ENCODE measurements at regions not wholly inside any gene's neighbourhood (a gene's known extent, or its start where the extent isn't known, plus 50 kb on each side); places are given as distances from the start of the nearest gene placed in this dataset.

GRCh38 chr6:167721291-167721690 lies 105.4 kb upstream of the AFDN start:
- Histone ChIP-seq H2AFZ (ENCODE audit: low read length) (no peak overlapping the region), H3F3A (ENCODE audit: insufficient read depth, low read length) (no peaks in the 10 kb centered on the region), H3K27me3 (ENCODE audit: insufficient read depth, low read length) (0 out of 2 replicates have a peak, but pooled peaks cover 5% of the 10 kb centered on the region), H3K36me3 (ENCODE audit: insufficient read depth, low read length) (no peaks in the 10 kb centered on the region), H3K4me2 (ENCODE audit: low read length) (no peak overlapping the region), H3K9me3 (ENCODE audit: low read length) (no peaks in the 10 kb centered on the region), H3K4me3 (ENCODE audit: low read depth, low read length, poor library complexity, severe bottlenecking) (no peak overlapping the region), H3K27ac (ENCODE audit: low read depth, low read length, poor library complexity, severe bottlenecking) (no peak overlapping the region), H4K20me1 (ENCODE audit: insufficient read depth, low read length) (no peaks in the 10 kb centered on the region), H3K9ac (ENCODE audit: low read length) (no peak overlapping the region), H3K79me2 (ENCODE audit: insufficient read depth, low read length) (no peaks in the 10 kb centered on the region), H3K9me2 (ENCODE audit: low read depth, low read length) (no peaks in the 10 kb centered on the region), H3K4me1 (ENCODE audit: insufficient read depth, low read length, severe bottlenecking) (no peaks in the 10 kb centered on the region)
- TF ChIP-seq CTCF (IDR thresholded peaks at IDR 0.05; ENCODE audit: low read length) (no peak), EZH2 (IDR thresholded peaks at IDR 0.05; ENCODE audit: borderline replicate concordance, low read length) (no peak)

- Histone ChIP-seq H3K9me2 (ENCODE audit: low read depth, low read length) (no peaks in the 10 kb centered on the region), H3K4me2 (ENCODE audit: low read length) (no peak overlapping the region), H3K27me3 (ENCODE audit: insufficient read depth, low read length) (0 out of 2 replicates have a peak, but pooled peaks cover 5% of the 10 kb centered on the region), H3K4me3 (ENCODE audit: low read depth, low read length, poor library complexity, severe bottlenecking) (no peak overlapping the region), H3K9me3 (ENCODE audit: low read length) (no peaks in the 10 kb centered on the region), H3K27ac (ENCODE audit: low read depth, low read length, poor library complexity, severe bottlenecking) (no peak overlapping the region), H3K4me1 (ENCODE audit: insufficient read depth, low read length, severe bottlenecking) (no peaks in the 10 kb centered on the region), H3K9ac (ENCODE audit: low read length) (no peak overlapping the region), H2AFZ (ENCODE audit: low read length) (no peak overlapping the region), H3K79me2 (ENCODE audit: insufficient read depth, low read length) (no peaks in the 10 kb centered on the region), H4K20me1 (ENCODE audit: insufficient read depth, low read length) (no peaks in the 10 kb centered on the region), H3F3A (ENCODE audit: insufficient read depth, low read length) (no peaks in the 10 kb centered on the region), H3K36me3 (ENCODE audit: insufficient read depth, low read length) (no peaks in the 10 kb centered on the region)
- no peak for TF ChIP-seq EZH2 (IDR thresholded peaks at IDR 0.05; ENCODE audit: borderline replicate concordance, low read length)
- no peak for TF ChIP-seq CTCF (IDR thresholded peaks at IDR 0.05; ENCODE audit: low read length)
Measured at GRCh38 chr6:167722634-167723309, 103.9 kb upstream of the AFDN start.

- Histone ChIP-seq H3K4me1 (ENCODE audit: insufficient read depth, low read length, severe bottlenecking) (no peaks in the 10 kb centered on the region), H3K27ac (ENCODE audit: low read depth, low read length, poor library complexity, severe bottlenecking) (no peak overlapping the region), H3K27me3 (ENCODE audit: insufficient read depth, low read length) (no peaks in the 10 kb centered on the region), H2AFZ (ENCODE audit: low read length) (no peak overlapping the region), H3K79me2 (ENCODE audit: insufficient read depth, low read length) (no peaks in the 10 kb centered on the region), H3K4me3 (ENCODE audit: low read depth, low read length, poor library complexity, severe bottlenecking) (no peak overlapping the region), H3K36me3 (ENCODE audit: insufficient read depth, low read length) (no peaks in the 10 kb centered on the region), H3F3A (ENCODE audit: insufficient read depth, low read length) (no peaks in the 10 kb centered on the region), H3K9me3 (ENCODE audit: low read length) (no peaks in the 10 kb centered on the region), H3K4me2 (ENCODE audit: low read length) (no peak overlapping the region), H3K9ac (ENCODE audit: low read length) (no peak overlapping the region), H3K9me2 (ENCODE audit: low read depth, low read length) (no peaks in the 10 kb centered on the region), H4K20me1 (ENCODE audit: insufficient read depth, low read length) (no peaks in the 10 kb centered on the region)
- TF ChIP-seq EZH2 (IDR thresholded peaks at IDR 0.05; ENCODE audit: borderline replicate concordance, low read length) (no peak), CTCF (IDR thresholded peaks at IDR 0.05; ENCODE audit: low read length) (no peak)
Measured at GRCh38 chr6:167726043-167726621, 100.6 kb upstream of the AFDN start.

Measured in OCI-LY1 (cell line).